Stomach (tissue), 8 donors: ENCODE measurements at regions not wholly inside any gene's neighbourhood (a gene's known extent, or its start where the extent isn't known, plus 50 kb on each side); places are given as distances from the start of the nearest gene placed in this dataset.

Experiments
- DNase-seq, 2 donors: peaks; one replicate each; pipeline versions ENCODE4 v3.0.0 to v3.0.0-alpha.2; 2013 to 2019
- H3K27ac ChIP-seq, 5 donors: fragments of 200-600 bp in 4 of 5; sonication (generic) in 4 of 5; one replicate each; pipeline ENCODE4 v1.5.1; 2013 to 2019; ENCODE audit warnings: mild to moderate bottlenecking in 1 of 5, moderate library complexity in 1 of 5
- H3K27me3 ChIP-seq, 3 donors: fragments of 200-600 bp; sonication (generic); one replicate each; pipeline ENCODE4 v1.5.1; 2017 to 2019; ENCODE audit warnings: mixed run types in 1 of 3
- H3K36me3 ChIP-seq, 4 donors: fragments of 200-600 bp; sonication (generic); 1 replicate in 3 of 4; 2 replicates in 1 of 4; pipeline ENCODE4 v1.5.1; 2016 to 2019
- H3K4me1 ChIP-seq, 4 donors: fragments of 200-600 bp; sonication (generic); one replicate each; pipeline ENCODE4 v1.5.1; 2016 to 2019
- H3K4me3 ChIP-seq, 4 donors: fragments of 200-600 bp; sonication (generic) in 3 of 4; one replicate each; pipeline ENCODE4 v1.5.1; 2016 to 2019; ENCODE audit warnings: mild to moderate bottlenecking in 1 of 4
- H3K9me3 ChIP-seq, 4 donors: fragments of 200-600 bp; sonication (generic); one replicate each; pipeline ENCODE4 v1.5.1; 2016 to 2019
- CTCF ChIP-seq, 7 experiments: fragments of 450-650 bp in 4 of 7; fragments of 200-600 bp in 3 of 7; sonication (generic) in 3 of 7; IDR thresholded peaks; one replicate each; pipeline ENCODE4 v1.5.1; 2016 to 2019; ENCODE audit warnings: antibody characterized with exemption in 7 of 7, control low read depth in 2 of 7, mild to moderate bottlenecking in 1 of 7
- EP300 ChIP-seq: sonication (generic); formaldehyde crosslinking; IDR thresholded peaks from one replicate; pipeline ENCODE4 v1.6.1; 2017; ENCODE audit warnings: antibody characterized with exemption
- POLR2A ChIP-seq, 4 donors: fragments of 450-650 bp; IDR thresholded peaks; one replicate each; pipeline ENCODE4 v1.6.1; 2016; ENCODE audit warnings: antibody characterized with exemption in 4 of 4, control low read depth in 2 of 4, mild to moderate bottlenecking in 1 of 4, moderate library complexity in 1 of 4
- POLR2AphosphoS5 ChIP-seq, 3 donors: sonication (generic); formaldehyde crosslinking; IDR thresholded peaks; one replicate each; pipeline ENCODE4 v1.6.1; 2016; ENCODE audit warnings: antibody characterized with exemption in 3 of 3
- WGBS, 5 donors: extraction: QIAGEN DNeasy Blood & Tissue Kit in 3 of 5; methylation state at CpG; one replicate each; pipeline versions ENCODE4 v1.1.5 to v1.1.7; 2013 to 2018; 5-methylcytosine and 5-hydroxymethylcytosine counted together
- intact Hi-C: fragments of 100-400 bp; cut with DNase I; formaldehyde crosslinking; loops from one replicate; pipeline ENCODE4 v1.15.1; 2023; ENCODE audit warnings: low total_unique reads
- donor health status: healthy with polysubstance abuse.
- donor health status: Bipolar disorder and iron deficiency.
- donor health status: healthy.

- Histone ChIP-seq H3K9me3 (no peaks in the 10 kb centered on the region), H3K36me3 (no peaks in the 10 kb centered on the region), H3K27ac (no peak overlapping the region), H3K27me3 (peaks cover 0 to 7% (median 0%) of the 10 kb centered on the region in 3 donors), H3K4me3 (no peak overlapping the region), H3K4me1 (no peaks in the 10 kb centered on the region)
- WGBS, 5 donors = 75 to 80% (median 78%) methylated on average over 5 of the region's 5 CpGs
- intact Hi-C loops = no loop called here
- no peak for TF ChIP-seq POLR2AphosphoS5 (IDR thresholded peaks at IDR 0.05)
- no peak for TF ChIP-seq CTCF (IDR thresholded peaks at IDR 0.05)
- no peak for TF ChIP-seq EP300
- no peak for TF ChIP-seq POLR2A (IDR thresholded peaks at IDR 0.05)
- no peak for DNase-seq
Observed at GRCh38 chr10:2964632-2965296, 102.6 kb upstream of the PFKP start.

- H3K27me3 ChIP-seq = peaks cover 0 to 7% (median 0%) of the 10 kb centered on the region in 3 donors
- WGBS, 5 donors = 24 to 40% (median 32%) methylated on average over 3 of the region's 3 CpGs
- H3K4me1 ChIP-seq = no peaks in the 10 kb centered on the region
- no peak overlapping the region for H3K4me3 ChIP-seq
- H3K36me3 ChIP-seq = no peaks in the 10 kb centered on the region
- no peak overlapping the region for H3K27ac ChIP-seq
- no peaks in the 10 kb centered on the region for H3K9me3 ChIP-seq
- no peak for DNase-seq
- TF ChIP-seq CTCF (IDR thresholded peaks at IDR 0.05) (no peak), POLR2A (IDR thresholded peaks at IDR 0.05) (no peak), EP300 (no peak), POLR2AphosphoS5 (IDR thresholded peaks at IDR 0.05) (no peak)
- intact Hi-C loops = no loop called here
Observed at GRCh38 chr10:2963889-2964631, 103.3 kb upstream of the PFKP start.

- H3K4me3 ChIP-seq = no peak overlapping the region
- no peaks in the 10 kb centered on the region for H3K9me3 ChIP-seq
- intact Hi-C loops = no loop called here
- TF ChIP-seq POLR2AphosphoS5 (IDR thresholded peaks at IDR 0.05) = no peak
- DNase-seq = no peak
- peaks cover 0 to 7% (median 0%) of the 10 kb centered on the region in 3 donors for H3K27me3 ChIP-seq
- H3K27ac ChIP-seq = no peak overlapping the region
- no peaks in the 10 kb centered on the region for H3K36me3 ChIP-seq
- WGBS, 5 donors = 74 to 94% (median 77%) methylated on average over 1 of the region's 1 CpG
- no peaks in the 10 kb centered on the region for H3K4me1 ChIP-seq
Observed at GRCh38 chr10:2962194-2962593, 105.2 kb upstream of the PFKP start.

GRCh38 chr10:2958659-2959058 lies 108.7 kb upstream of the PFKP start:
- no peaks in the 10 kb centered on the region for H3K4me1 ChIP-seq
- no peak overlapping the region for H3K27ac ChIP-seq
- no peak for DNase-seq
- no peaks in the 10 kb centered on the region for H3K36me3 ChIP-seq
- H3K9me3 ChIP-seq = no peaks in the 10 kb centered on the region
- TF ChIP-seq POLR2A (IDR thresholded peaks at IDR 0.05) (no peak), CTCF (IDR thresholded peaks at IDR 0.05) (no peak), EP300 (no peak), POLR2AphosphoS5 (IDR thresholded peaks at IDR 0.05) (no peak)
- H3K27me3 ChIP-seq = no peaks in the 10 kb centered on the region
- intact Hi-C loops = no loop called here
- 67 to 76% (median 68%) methylated on average over 6 of the region's 6 CpGs for WGBS, 5 donors
- H3K4me3 ChIP-seq = no peak overlapping the region

GRCh38 chr10:2957785-2958184 lies 109.6 kb upstream of the PFKP start:
- intact Hi-C loops = no loop called here
- no peak overlapping the region for H3K27ac ChIP-seq
- WGBS, 5 donors = 55 to 70% (median 56%) methylated on average over 2 of the region's 2 CpGs

More at GRCh38 chr10:2957785-2958184, 109.6 kb upstream of the PFKP start:
- TF ChIP-seq EP300 (no peak), POLR2AphosphoS5 (IDR thresholded peaks at IDR 0.05) (no peak), POLR2A (IDR thresholded peaks at IDR 0.05) (no peak), CTCF (IDR thresholded peaks at IDR 0.05) (no peak)
- Histone ChIP-seq H3K36me3 (no peaks in the 10 kb centered on the region), H3K27me3 (no peaks in the 10 kb centered on the region), H3K4me1 (no peaks in the 10 kb centered on the region), H3K9me3 (no peaks in the 10 kb centered on the region), H3K4me3 (no peak overlapping the region)
- DNase-seq = no peak
